Activated B cell treated with CpG ODN at 0.5 μM for 24 hours (primary cell): ENCODE measurements at regions not wholly inside any gene's neighbourhood (a gene's known extent, or its start where the extent isn't known, plus 50 kb on each side); places are given as distances from the start of the nearest gene placed in this dataset.

Experiments used
- ATAC-seq: fragments of 200-7000 bp; cut with Tn5 transposase; one replicate; pipeline ENCODE4 v1.10.0; 2021; ENCODE audit warnings: low read depth, mild to moderate bottlenecking, moderate library complexity
- CTCF ChIA-PET: fragments of 350-600 bp; sonication (Branson Sonifier 250); formaldehyde crosslinking; loops from one replicate; lab custom pipeline; 2021; ENCODE audit warnings: antibody characterized with exemption; lab: Charles Lee
- POLR2A ChIA-PET: fragments of 350-600 bp; sonication (Branson Sonifier 250); formaldehyde crosslinking; loops from one replicate; lab custom pipeline; 2021; ENCODE audit warnings: antibody characterized with exemption; lab: Charles Lee
- DNase-seq: peaks from one replicate; pipeline ENCODE4 v3.0.0; 2022
- H3K27ac Mint-ChIP-seq: one replicate; pipeline ENCODE4 v1.8.0; 2020; ENCODE audit warnings: mixed read lengths
- H3K27me3 Mint-ChIP-seq: one replicate; pipeline ENCODE4 v1.8.0; 2021; ENCODE audit warnings: mixed read lengths
- H3K36me3 Mint-ChIP-seq: one replicate; pipeline ENCODE4 v1.8.0; 2021; ENCODE audit warnings: low read depth, mixed read lengths
- H3K4me1 Mint-ChIP-seq: one replicate; pipeline ENCODE4 v1.8.0; 2021; ENCODE audit warnings: mixed read lengths
- H3K4me3 Mint-ChIP-seq: one replicate; pipeline ENCODE4 v1.8.0; 2020; ENCODE audit warnings: mild to moderate bottlenecking, mixed read lengths
- H3K9me3 Mint-ChIP-seq: one replicate; pipeline ENCODE4 v1.8.0; 2020; ENCODE audit warnings: mixed read lengths
- CTCF ChIP-seq: fragments of 200-600 bp; IDR thresholded peaks from one replicate; pipeline ENCODE4 v1.8.0; 2022; ENCODE audit warnings: antibody characterized with exemption, mild to moderate bottlenecking
- intact Hi-C: fragments of 100-400 bp; cut with micrococcal nuclease; formaldehyde crosslinking; loops from one replicate; pipeline ENCODE4 v1.15.1; 2024

- H3K9me3 Mint-ChIP-seq: no peaks in the 10 kb centered on the region
- intact Hi-C loops: no loop called here
- no peaks in the 10 kb centered on the region for H3K36me3 Mint-ChIP-seq
- DNase-seq (no peak), ATAC-seq (no peak)
- TF ChIP-seq CTCF: no peak
- no peaks in the 10 kb centered on the region for H3K4me1 Mint-ChIP-seq
- no peak overlapping the region for H3K4me3 Mint-ChIP-seq
- H3K27me3 Mint-ChIP-seq: no peaks in the 10 kb centered on the region
- ChIA-PET CTCF (interaction anchor here (0.6 kb wide), 1 partner anchor 11 kb away, joined by 4 read pairs; no protein-coding TSS in a partner anchor), POLR2A (no interaction called here)
- no peak overlapping the region for H3K27ac Mint-ChIP-seq
Measured at GRCh38 chr1:232696466-232696865, 66.5 kb upstream of the SIPA1L2 start.

DNA sequence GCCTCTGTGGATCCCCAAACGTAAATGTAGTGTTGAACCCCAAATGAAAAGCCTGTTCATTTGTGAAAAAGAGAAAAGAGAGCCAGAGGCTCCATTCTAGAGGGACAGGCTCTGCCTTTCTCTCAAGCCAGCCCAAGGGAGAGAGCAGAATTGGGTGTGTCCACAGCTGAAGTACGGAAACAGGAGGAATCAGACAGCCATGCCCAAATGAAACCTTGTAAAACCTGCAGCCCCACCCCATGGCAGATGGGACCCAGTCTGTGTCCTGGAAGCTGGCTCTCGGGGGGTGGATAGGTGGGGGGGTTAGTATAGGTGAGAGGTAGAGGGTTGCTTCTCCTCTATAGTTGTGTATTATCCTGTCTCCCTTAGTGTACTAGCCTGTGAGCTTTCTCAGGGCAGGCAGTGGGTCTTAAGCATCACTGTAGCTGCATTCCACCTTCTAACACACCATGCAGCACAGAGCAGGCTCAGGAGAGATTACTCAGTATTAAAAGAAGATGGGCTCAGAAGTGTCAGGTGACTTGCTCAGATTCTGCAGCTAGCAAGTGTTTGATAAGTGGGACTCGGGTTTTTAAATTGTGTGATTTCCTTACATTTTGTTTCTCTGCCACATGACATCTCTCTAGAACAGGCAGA lies 67.4 kb upstream of the SIPA1L2 start:
- CTCF ChIA-PET: no interaction called here
- no peak for TF ChIP-seq CTCF
- intact Hi-C loops: no loop called here
- POLR2A ChIA-PET: no interaction called here
- Mint-ChIP-seq H3K4me1 (no peaks in the 10 kb centered on the region), H3K4me3 (no peak overlapping the region), H3K27ac (no peak overlapping the region), H3K36me3 (no peaks in the 10 kb centered on the region), H3K9me3 (peaks cover 2% of the 10 kb centered on the region), H3K27me3 (no peaks in the 10 kb centered on the region)
- ATAC-seq (no peak), DNase-seq (no peak)

DNA sequence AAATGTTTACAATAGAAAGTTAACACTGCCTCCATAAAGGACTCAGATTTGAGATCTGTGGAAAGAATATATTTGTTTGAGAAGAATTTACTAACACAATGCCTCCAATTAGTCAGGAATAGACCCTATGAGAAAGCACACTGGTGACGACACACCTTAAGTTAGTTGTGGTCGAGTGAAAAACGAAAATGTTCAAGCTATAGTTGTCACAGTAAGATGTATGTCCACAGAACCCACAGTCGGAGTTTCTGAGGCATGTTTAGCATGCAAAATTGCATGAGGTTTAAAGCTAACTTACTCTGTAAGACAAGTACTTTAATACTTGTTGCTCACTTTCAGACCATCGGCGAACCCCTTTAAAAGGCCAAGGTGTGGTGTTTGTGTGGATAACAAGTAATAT lies 69.9 kb upstream of the SIPA1L2 start:
- no peak for TF ChIP-seq CTCF
- no peaks in the 10 kb centered on the region for H3K27me3 Mint-ChIP-seq
- no peak overlapping the region for H3K4me3 Mint-ChIP-seq
- no peak overlapping the region for H3K27ac Mint-ChIP-seq
- POLR2A ChIA-PET: no interaction called here
- CTCF ChIA-PET: no interaction called here
- H3K36me3 Mint-ChIP-seq: no peaks in the 10 kb centered on the region
- H3K4me1 Mint-ChIP-seq: no peaks in the 10 kb centered on the region
- no peak for ATAC-seq
- peaks cover 2% of the 10 kb centered on the region for H3K9me3 Mint-ChIP-seq
- no peak for DNase-seq
- intact Hi-C loops: no loop called here

DNA sequence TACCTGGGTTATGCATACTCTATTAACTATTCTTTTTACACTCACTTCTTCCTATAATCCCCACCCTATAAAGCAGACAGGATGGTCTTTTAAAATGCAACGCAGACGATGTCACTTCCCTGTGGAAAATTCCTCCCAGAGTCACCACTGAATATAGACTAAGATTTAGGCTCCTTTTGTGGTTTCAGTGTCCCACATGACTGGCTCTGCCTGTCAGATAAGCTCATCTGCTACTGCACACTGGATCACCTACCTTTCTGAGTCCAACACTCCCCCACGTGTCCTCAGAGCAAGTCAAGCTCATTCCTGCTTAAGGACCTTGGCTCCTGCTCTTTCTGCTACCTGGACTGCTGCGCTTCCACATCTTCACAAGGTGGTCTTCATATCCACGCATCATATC lies 73.0 kb upstream of the SIPA1L2 start:
- Mint-ChIP-seq H3K9me3 (peaks cover 2% of the 10 kb centered on the region), H3K4me3 (no peak overlapping the region), H3K36me3 (no peaks in the 10 kb centered on the region), H3K4me1 (no peaks in the 10 kb centered on the region), H3K27ac (no peak overlapping the region), H3K27me3 (no peaks in the 10 kb centered on the region)
- ATAC-seq (no peak), DNase-seq (no peak)
- TF ChIP-seq CTCF: no peak
- intact Hi-C loops: no loop called here
- ChIA-PET POLR2A (no interaction called here), CTCF (no interaction called here)

GRCh38 chr1:232704256-232704655 lies 74.3 kb upstream of the SIPA1L2 start:
- CTCF ChIA-PET: no interaction called here
- no peak overlapping the region for H3K27ac Mint-ChIP-seq
- DNase-seq (no peak), ATAC-seq (no peak)
- H3K36me3 Mint-ChIP-seq: no peaks in the 10 kb centered on the region
- no peak overlapping the region for H3K4me3 Mint-ChIP-seq
- no peaks in the 10 kb centered on the region for H3K4me1 Mint-ChIP-seq
- no peaks in the 10 kb centered on the region for H3K27me3 Mint-ChIP-seq
- intact Hi-C loops: no loop called here
- POLR2A ChIA-PET: no interaction called here
- no peak for TF ChIP-seq CTCF
- H3K9me3 Mint-ChIP-seq: peaks cover 2% of the 10 kb centered on the region
